ENCODE measurements at regions not wholly inside any gene's neighbourhood (a gene's known extent, or its start where the extent isn't known, plus 50 kb on each side); places are given as distances from the start of the nearest gene placed in this dataset.

DNA sequence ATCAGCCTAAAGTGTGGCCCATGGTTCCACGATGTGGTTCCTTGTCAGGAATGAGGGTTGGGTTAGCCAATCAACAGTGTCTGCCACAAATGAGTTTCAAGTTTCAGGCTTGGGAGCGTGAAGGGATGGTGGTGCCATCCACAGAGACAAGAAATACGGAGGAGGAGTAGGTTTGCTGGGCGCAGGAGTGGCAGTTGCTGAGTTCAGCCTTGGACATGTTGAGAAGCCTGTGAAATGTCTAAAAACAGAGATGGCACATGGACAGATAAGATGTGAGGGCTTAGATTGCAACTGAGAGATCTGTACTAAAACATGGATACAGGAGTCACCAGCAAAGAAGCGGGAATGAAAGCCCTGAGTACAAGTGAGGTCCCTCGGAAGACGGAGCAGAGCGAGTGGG lies 481.0 kb downstream of the BCOR start:
- TF ChIP-seq POLR2A (IDR thresholded peaks at IDR 0.05) = no peak
- TF ChIP-seq, protein P1, sequence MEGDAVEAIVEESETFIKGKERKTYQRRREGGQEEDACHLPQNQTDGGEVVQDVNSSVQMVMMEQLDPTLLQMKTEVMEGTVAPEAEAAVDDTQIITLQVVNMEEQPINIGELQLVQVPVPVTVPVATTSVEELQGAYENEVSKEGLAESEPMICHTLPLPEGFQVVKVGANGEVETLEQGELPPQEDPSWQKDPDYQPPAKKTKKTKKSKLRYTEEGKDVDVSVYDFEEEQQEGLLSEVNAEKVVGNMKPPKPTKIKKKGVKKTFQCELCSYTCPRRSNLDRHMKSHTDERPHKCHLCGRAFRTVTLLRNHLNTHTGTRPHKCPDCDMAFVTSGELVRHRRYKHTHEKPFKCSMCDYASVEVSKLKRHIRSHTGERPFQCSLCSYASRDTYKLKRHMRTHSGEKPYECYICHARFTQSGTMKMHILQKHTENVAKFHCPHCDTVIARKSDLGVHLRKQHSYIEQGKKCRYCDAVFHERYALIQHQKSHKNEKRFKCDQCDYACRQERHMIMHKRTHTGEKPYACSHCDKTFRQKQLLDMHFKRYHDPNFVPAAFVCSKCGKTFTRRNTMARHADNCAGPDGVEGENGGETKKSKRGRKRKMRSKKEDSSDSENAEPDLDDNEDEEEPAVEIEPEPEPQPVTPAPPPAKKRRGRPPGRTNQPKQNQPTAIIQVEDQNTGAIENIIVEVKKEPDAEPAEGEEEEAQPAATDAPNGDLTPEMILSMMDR (IDR thresholded peaks at IDR 0.05 in 8 of 11, conservative IDR thresholded peaks at IDR 0.05 in 3 of 11) = no peak
- TF ChIP-seq POLR2AphosphoS5 (IDR thresholded peaks at IDR 0.05) = no peak

Data from spleen (tissue), 7 donors.